OCI-LY7 (cell line): ENCODE measurements at regions not wholly inside any gene's neighbourhood (a gene's known extent, or its start where the extent isn't known, plus 50 kb on each side); places are given as distances from the start of the nearest gene placed in this dataset.

Source experiments
- BruUV-seq: library from RNA; stranded (reverse); fragments of 400-500 nt; replicated peaks from 2 replicates; lab custom pipeline; 2021; lab: Mats Ljungman, UMichigan
- CTCF ChIA-PET: fragments of 300-600 bp; sonication (Branson Sonifier 250); formaldehyde crosslinking; loops from one replicate; lab custom pipeline; 2022; ENCODE audit warnings: antibody characterized with exemption; ENCODE audit not compliant: unreplicated experiment; lab: Charles Lee
- POLR2A ChIA-PET: fragments of 300-600 bp; sonication (Branson Sonifier 250); formaldehyde crosslinking; loops from one replicate; lab custom pipeline; 2022; ENCODE audit warnings: antibody characterized with exemption; lab: Charles Lee
- DNase-seq: peaks from one replicate; pipeline ENCODE4 v3.0.0-alpha.2; 2015; ENCODE audit warnings: low spot score
- H2AFZ ChIP-seq: fragments of 200-600 bp; sonication (generic), shearing (Covaris generic); 2 replicates; pipeline ENCODE4 v1.6.1; 2014; ENCODE audit warnings: mild to moderate bottlenecking, antibody characterized with exemption, low read length, moderate library complexity
- H3K27ac ChIP-seq: fragments of 200-600 bp; sonication (generic); 2 replicates; pipeline ENCODE4 v1.5.1; 2014; ENCODE audit warnings: mixed run types, low read depth, mild to moderate bottlenecking, moderate library complexity, low read length, inconsistent platforms; ENCODE audit not compliant: poor library complexity, severe bottlenecking
- H3K36me3 ChIP-seq: fragments of 200-600 bp; sonication (generic); 2 replicates; pipeline ENCODE4 v1.6.1; 2014; ENCODE audit warnings: mild to moderate bottlenecking, antibody characterized with exemption, low read length, moderate library complexity, mixed read lengths; ENCODE audit not compliant: insufficient read depth
- H3K4me1 ChIP-seq: fragments of 200-600 bp; sonication (generic); 2 replicates; pipeline ENCODE4 v1.5.1; 2014; ENCODE audit warnings: mild to moderate bottlenecking, low read length; ENCODE audit not compliant: insufficient read depth, poor library complexity, severe bottlenecking
- H3K4me2 ChIP-seq: fragments of 200-600 bp; sonication (generic); 2 replicates; pipeline ENCODE4 v1.6.1; 2014; ENCODE audit warnings: mild to moderate bottlenecking, low read length
- H3K4me3 ChIP-seq: fragments of 200-600 bp; sonication (generic); 2 replicates; pipeline ENCODE4 v1.5.1; 2014; ENCODE audit warnings: mild to moderate bottlenecking, low read depth, low read length; ENCODE audit not compliant: poor library complexity, severe bottlenecking
- H3K79me2 ChIP-seq: fragments of 200-600 bp; sonication (generic); 2 replicates; pipeline ENCODE4 v1.6.1; 2016; ENCODE audit warnings: low read depth, mild to moderate bottlenecking, low read length, moderate library complexity, mixed read lengths; ENCODE audit not compliant: insufficient read depth
- H3K9me2 ChIP-seq: fragments of 200-600 bp; sonication (generic); 2 replicates; pipeline ENCODE4 v1.6.1; 2016; ENCODE audit warnings: mild to moderate bottlenecking, low read length, mixed read lengths; ENCODE audit not compliant: insufficient read depth
- H3K9me3 ChIP-seq: fragments of 200-600 bp; sonication (generic); 2 replicates; pipeline ENCODE4 v1.6.1; 2014; ENCODE audit warnings: mild to moderate bottlenecking, mixed run types, low read length, mixed read lengths
- H4K20me1 ChIP-seq: fragments of 200-600 bp; sonication (generic); 2 replicates; pipeline ENCODE4 v1.6.1; 2014; ENCODE audit warnings: mild to moderate bottlenecking, antibody characterized with exemption, low read length, moderate library complexity, mixed read lengths; ENCODE audit not compliant: insufficient read depth
- EZH2phosphoT487 ChIP-seq: fragments of 200-600 bp; sonication (generic); IDR thresholded peaks from 2 replicates; pipeline ENCODE4 v1.6.1; 2018; ENCODE audit warnings: low read depth, borderline replicate concordance, mild to moderate bottlenecking, mixed run types, antibody characterized with exemption, low read length, moderate library complexity, mixed read lengths
- intact Hi-C: fragments of 100-400 bp; cut with micrococcal nuclease; formaldehyde crosslinking; loops from one replicate; pipeline ENCODE4 v1.10.0; 2022; ENCODE audit not compliant: unreplicated experiment
- TF ChIP-seq, protein P1 (sequence below): fragments of 200-600 bp; sonication (generic); conservative IDR thresholded peaks from 2 replicates; pipeline ENCODE4 v1.5.1; 2014; ENCODE audit warnings: mild to moderate bottlenecking, antibody characterized with exemption, low read length, moderate library complexity, mixed read lengths

DNA sequence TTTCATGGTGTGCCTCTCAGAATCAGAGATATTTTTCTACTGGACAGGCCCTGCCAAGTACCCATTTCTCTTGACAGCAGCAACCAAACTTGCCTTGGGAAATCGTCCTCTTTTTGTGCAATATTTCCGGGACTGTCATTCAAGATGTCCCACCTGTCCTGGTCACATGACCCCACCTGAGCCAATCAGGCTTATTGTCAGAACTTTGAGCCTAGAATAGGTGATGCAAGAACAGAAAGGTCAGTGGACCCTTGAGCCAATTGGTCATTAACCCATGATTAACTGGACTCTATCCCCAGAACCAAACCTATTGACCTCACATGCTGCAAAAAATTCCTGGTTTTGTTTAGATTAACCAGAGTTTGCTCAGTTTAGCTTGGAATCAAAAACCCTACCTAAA lies 108.3 kb upstream of the TOP1 start:
- no TSS peak for BruUV-seq
- no peak for DNase-seq
- POLR2A ChIA-PET = no interaction called here
- Histone ChIP-seq H3K36me3 (no peaks in the 10 kb centered on the region; the same call in 1 of the 2 replicates), H3K4me2 (no peak overlapping the region), H3K79me2 (no peaks in the 10 kb centered on the region), H2AFZ (peak overlapping the region; percentile 47), H4K20me1 (no peaks in the 10 kb centered on the region), H3K9me2 (no peaks in the 10 kb centered on the region), H3K27ac (no peak overlapping the region), H3K4me3 (no peak overlapping the region), H3K9me3 (peaks cover 9% of the 10 kb centered on the region; the same call in 1 of the 2 replicates), H3K4me1 (peaks cover 25% of the 10 kb centered on the region)
- no peak for TF ChIP-seq EZH2phosphoT487
- TF ChIP-seq, protein P1, sequence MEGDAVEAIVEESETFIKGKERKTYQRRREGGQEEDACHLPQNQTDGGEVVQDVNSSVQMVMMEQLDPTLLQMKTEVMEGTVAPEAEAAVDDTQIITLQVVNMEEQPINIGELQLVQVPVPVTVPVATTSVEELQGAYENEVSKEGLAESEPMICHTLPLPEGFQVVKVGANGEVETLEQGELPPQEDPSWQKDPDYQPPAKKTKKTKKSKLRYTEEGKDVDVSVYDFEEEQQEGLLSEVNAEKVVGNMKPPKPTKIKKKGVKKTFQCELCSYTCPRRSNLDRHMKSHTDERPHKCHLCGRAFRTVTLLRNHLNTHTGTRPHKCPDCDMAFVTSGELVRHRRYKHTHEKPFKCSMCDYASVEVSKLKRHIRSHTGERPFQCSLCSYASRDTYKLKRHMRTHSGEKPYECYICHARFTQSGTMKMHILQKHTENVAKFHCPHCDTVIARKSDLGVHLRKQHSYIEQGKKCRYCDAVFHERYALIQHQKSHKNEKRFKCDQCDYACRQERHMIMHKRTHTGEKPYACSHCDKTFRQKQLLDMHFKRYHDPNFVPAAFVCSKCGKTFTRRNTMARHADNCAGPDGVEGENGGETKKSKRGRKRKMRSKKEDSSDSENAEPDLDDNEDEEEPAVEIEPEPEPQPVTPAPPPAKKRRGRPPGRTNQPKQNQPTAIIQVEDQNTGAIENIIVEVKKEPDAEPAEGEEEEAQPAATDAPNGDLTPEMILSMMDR = no peak
- CTCF ChIA-PET = no interaction called here
- intact Hi-C loops = no loop called here

DNA sequence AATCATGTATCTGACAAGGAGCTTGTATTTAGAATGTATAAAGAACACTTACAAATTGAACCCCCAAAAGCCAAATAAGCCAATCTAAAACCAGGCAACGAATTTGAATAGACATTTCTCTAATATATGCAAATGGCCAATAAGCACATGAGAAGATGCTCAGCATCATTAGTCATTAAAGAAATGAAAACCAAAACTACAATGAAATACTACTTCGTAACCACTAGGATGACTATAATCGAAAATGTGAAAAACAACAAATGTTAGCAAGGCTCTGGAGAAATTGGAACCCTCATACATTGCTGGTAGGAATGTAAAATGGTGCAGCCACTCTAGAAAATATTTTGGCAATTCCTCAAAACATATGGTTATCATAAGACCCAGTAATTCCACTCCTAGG lies 105.8 kb upstream of the TOP1 start:
- Histone ChIP-seq H3K27ac (no peak overlapping the region), H3K79me2 (no peaks in the 10 kb centered on the region), H3K9me3 (peaks cover 9% of the 10 kb centered on the region; the same call in 1 of the 2 replicates), H3K4me3 (no peak overlapping the region), H3K4me1 (peaks cover 44% of the 10 kb centered on the region), H3K36me3 (no peaks in the 10 kb centered on the region; the same call in 1 of the 2 replicates), H2AFZ (peak overlapping the region; percentile 12; the same call in 1 of the 2 replicates), H4K20me1 (no peaks in the 10 kb centered on the region), H3K9me2 (no peaks in the 10 kb centered on the region), H3K4me2 (no peak overlapping the region)
- no peak for DNase-seq
- ChIA-PET POLR2A (interaction anchor here (0.6 to 0.8 kb wide), 2 partner anchors 10 to 16 kb away, joined by 3 to 7 read pairs; no protein-coding TSS in a partner anchor), CTCF (no interaction called here)
- intact Hi-C loops = no loop called here
- no peak for TF ChIP-seq EZH2phosphoT487
- TF ChIP-seq, protein P1 = no peak
- BruUV-seq = no TSS peak

DNA sequence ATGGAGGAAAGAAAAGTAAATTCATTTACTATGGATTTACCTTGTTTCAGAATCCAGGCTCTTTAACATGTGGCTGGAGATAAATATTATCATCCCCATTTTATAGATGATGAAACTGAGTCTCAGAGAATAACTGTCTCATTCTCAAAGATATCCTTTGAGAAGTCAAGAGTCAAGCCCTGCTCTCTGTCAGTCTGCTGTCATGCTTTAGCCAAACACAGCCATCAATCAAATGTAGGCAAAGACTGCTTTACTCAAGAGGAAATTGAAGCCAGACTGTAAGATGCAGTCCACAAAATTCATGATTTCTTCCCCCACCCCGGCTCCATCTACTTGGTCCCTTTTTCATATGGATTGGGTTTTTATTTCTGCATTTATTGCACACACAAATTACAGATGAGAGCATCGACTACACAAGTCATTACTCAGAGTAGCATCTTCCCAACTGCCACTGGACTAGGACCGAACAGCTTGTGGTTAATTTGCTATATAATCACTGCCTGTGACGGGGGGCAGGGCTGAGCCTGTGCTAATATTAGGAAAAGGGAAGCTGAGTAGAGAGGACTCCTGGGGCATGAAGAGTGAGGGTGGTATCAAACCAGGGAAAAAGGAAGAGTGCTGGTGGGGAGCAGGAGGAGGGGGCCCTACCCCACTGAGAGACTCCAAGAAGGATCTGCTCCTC lies 102.7 kb upstream of the TOP1 start:
- DNase-seq = peak; percentile 56
- Histone ChIP-seq H3K4me1 (peaks cover 70% of the 10 kb centered on the region), H3K9me3 (peaks cover 9% of the 10 kb centered on the region; the same call in 1 of the 2 replicates), H3K4me3 (peak overlapping the region; percentile 33), H3K79me2 (no peaks in the 10 kb centered on the region), H2AFZ (peak overlapping the region; percentile 83), H3K27ac (peak overlapping the region; percentile 96), H3K9me2 (no peaks in the 10 kb centered on the region), H3K36me3 (no peaks in the 10 kb centered on the region), H3K4me2 (peak overlapping the region; percentile 66), H4K20me1 (no peaks in the 10 kb centered on the region)
- no TSS peak for BruUV-seq
- ChIA-PET CTCF (no interaction called here), POLR2A (interaction anchor here (1.0 kb wide), 1 partner anchor 16 kb away, joined by 3 read pairs; no protein-coding TSS in a partner anchor)
- no peak for TF ChIP-seq EZH2phosphoT487
- TF ChIP-seq, protein P1 = no peak
- intact Hi-C loops = loop anchor here (2.0 kb wide), 1 partner anchor 15 kb away; no protein-coding TSS in a partner anchor
